ENCODE measurements at regions not wholly inside any gene's neighbourhood (a gene's known extent, or its start where the extent isn't known, plus 50 kb on each side); places are given as distances from the start of the nearest gene placed in this dataset.
A peak's percentile ranks its signal among the peaks of the same experiment; 100 is the strongest.

DNA sequence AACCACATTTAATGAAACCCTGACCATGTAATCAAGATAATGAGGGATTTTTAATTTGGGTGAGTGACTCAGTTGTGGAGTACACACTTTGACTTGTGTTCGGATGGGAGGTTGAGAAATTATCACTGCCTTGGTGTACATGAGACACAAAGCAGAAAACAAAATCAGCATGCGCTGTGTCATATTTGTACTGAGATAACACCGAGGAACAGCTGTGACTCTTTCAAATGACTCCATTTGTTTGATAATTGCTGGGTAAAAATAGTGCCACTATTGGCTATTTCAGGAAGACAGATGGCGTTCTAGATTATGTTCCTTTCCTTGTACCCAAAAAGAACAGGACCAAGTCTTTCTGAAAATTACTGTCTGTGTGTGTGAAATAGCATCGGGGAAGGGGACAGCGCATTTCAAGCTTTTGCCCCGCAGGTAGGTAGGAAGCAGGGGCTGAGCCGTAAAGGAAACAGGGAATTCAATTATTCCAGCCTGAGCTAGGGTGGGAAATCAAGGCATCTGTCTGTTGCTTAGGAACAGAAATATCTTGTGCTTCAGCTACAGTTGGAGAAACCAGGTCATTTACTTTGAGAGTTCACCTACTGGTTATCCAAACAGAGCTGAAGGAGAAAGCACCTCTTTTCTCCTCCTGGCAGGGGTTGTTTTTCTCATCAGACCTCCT, 114.3 kb downstream of the SNAPC1 start:
- H3K27ac Mint-ChIP-seq = peak overlapping the region; percentile 27
- H3K9me3 Mint-ChIP-seq = peaks cover 6% of the 10 kb centered on the region
- no peaks in the 10 kb centered on the region for H3K27me3 Mint-ChIP-seq (ENCODE audit: low read depth)
- H3K4me3 Mint-ChIP-seq = no peak overlapping the region
- peaks cover 22% of the 10 kb centered on the region for H3K4me1 Mint-ChIP-seq
- no peak for DNase-seq (ENCODE audit: low spot score in 2 of 2, unreplicated experiment in 2 of 2)
- TF ChIP-seq, protein P1, sequence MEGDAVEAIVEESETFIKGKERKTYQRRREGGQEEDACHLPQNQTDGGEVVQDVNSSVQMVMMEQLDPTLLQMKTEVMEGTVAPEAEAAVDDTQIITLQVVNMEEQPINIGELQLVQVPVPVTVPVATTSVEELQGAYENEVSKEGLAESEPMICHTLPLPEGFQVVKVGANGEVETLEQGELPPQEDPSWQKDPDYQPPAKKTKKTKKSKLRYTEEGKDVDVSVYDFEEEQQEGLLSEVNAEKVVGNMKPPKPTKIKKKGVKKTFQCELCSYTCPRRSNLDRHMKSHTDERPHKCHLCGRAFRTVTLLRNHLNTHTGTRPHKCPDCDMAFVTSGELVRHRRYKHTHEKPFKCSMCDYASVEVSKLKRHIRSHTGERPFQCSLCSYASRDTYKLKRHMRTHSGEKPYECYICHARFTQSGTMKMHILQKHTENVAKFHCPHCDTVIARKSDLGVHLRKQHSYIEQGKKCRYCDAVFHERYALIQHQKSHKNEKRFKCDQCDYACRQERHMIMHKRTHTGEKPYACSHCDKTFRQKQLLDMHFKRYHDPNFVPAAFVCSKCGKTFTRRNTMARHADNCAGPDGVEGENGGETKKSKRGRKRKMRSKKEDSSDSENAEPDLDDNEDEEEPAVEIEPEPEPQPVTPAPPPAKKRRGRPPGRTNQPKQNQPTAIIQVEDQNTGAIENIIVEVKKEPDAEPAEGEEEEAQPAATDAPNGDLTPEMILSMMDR (IDR thresholded peaks at IDR 0.05; ENCODE audit: unreplicated experiment) = no peak
- H3K36me3 Mint-ChIP-seq = no peaks in the 10 kb centered on the region

DNA sequence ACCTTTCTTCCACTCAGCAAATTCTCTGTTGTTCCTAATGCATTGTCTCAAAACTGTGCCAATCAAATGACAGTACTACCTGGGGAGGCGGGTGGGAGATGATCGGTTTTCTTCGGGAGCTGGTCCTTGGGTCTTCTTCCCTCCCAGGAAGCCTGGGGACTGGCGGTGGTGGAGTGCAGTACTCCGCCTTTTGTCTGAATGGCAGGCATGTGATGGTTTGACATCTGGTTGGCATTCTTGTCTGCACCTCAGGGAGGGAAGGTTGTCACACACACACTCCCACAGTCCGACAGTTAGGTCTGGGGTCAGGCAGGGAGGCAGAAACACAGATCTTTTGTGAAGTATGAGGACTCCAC, 114.8 kb downstream of the SNAPC1 start:
- Mint-ChIP-seq H3K27ac (no peak overlapping the region), H3K27me3 (ENCODE audit: low read depth) (no peaks in the 10 kb centered on the region), H3K4me1 (peaks cover 22% of the 10 kb centered on the region), H3K9me3 (peaks cover 6% of the 10 kb centered on the region), H3K4me3 (no peak overlapping the region), H3K36me3 (no peaks in the 10 kb centered on the region)
- TF ChIP-seq, protein P1 (IDR thresholded peaks at IDR 0.05; ENCODE audit: unreplicated experiment) = no peak
- no peak for DNase-seq (ENCODE audit: low spot score in 2 of 2, unreplicated experiment in 2 of 2)

DNA sequence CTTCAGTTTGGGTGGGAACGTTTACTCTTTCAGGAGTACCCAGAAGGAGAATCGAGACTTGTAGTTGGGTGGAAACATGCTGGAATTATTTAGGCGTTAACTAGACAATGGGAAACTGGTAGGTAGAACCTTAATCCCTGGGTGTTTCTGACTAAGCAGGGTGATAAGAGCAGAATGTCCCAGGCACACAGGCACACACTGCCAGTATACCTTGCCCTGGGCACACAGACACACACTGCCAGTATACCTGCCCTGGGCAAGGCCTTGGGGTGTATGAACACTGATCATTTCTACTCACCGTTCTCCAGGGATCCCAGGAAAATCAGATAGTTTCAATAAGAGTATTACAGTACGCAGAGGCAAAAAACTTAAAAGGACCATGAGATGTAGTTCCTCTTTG, 115.5 kb downstream of the SNAPC1 start:
- no peaks in the 10 kb centered on the region for H3K36me3 Mint-ChIP-seq
- H3K27ac Mint-ChIP-seq = no peak overlapping the region
- peaks cover 22% of the 10 kb centered on the region for H3K4me1 Mint-ChIP-seq
- H3K9me3 Mint-ChIP-seq = peaks cover under 1% of the 10 kb centered on the region
- DNase-seq (ENCODE audit: low spot score in 2 of 2, unreplicated experiment in 2 of 2) = no peak
- H3K27me3 Mint-ChIP-seq (ENCODE audit: low read depth) = no peaks in the 10 kb centered on the region
- TF ChIP-seq, protein P1 (IDR thresholded peaks at IDR 0.05; ENCODE audit: unreplicated experiment) = no peak
- no peak overlapping the region for H3K4me3 Mint-ChIP-seq

DNA sequence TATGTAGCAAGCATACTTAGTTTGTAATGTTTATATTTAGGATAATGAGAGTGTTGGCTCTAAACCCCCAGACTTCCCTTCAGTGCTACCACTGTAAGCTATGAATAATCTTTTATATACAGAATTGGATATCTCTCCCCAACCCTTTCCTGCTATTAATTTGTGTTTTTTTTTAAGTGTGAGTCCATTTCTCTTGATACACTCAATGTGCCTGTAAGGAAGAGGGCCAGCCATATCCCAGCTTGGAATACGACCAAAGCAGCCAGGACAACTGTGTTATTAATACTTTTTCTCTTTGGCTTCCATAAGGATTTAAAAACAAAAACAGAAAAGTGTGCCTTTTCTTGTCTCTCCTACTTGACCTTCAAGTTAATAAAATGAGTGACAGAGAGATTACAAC, 116.7 kb downstream of the SNAPC1 start:
- H3K4me1 Mint-ChIP-seq = peaks cover 22% of the 10 kb centered on the region
- H3K9me3 Mint-ChIP-seq = peaks cover 5% of the 10 kb centered on the region
- H3K36me3 Mint-ChIP-seq = no peaks in the 10 kb centered on the region
- no peak overlapping the region for H3K4me3 Mint-ChIP-seq
- TF ChIP-seq, protein P1 (IDR thresholded peaks at IDR 0.05; ENCODE audit: unreplicated experiment) = no peak
- no peak for DNase-seq (ENCODE audit: low spot score in 2 of 2, unreplicated experiment in 2 of 2)
- no peaks in the 10 kb centered on the region for H3K27me3 Mint-ChIP-seq (ENCODE audit: low read depth)
- H3K27ac Mint-ChIP-seq = no peak overlapping the region

DNA sequence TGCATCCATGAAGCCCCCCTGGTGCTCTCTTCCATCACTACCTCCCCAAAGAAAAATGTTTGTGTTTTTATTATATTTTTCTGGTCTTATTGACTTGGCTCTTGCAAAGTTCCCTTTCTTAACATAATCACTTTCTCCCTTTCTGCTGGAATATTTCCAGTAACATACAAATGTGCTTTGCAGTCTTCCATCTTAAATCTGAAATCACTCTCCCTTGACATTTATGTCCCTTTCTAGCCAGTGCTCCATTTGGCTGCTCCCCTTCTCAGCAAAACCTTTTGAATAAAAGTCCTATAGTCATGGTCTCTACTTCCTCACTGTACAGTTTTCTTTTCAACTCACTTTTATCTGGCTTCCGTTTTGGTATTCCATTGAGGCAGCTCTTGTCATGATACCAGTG, 118.8 kb downstream of the SNAPC1 start:
- Mint-ChIP-seq H3K4me1 (peaks cover 22% of the 10 kb centered on the region), H3K27ac (no peak overlapping the region), H3K36me3 (no peaks in the 10 kb centered on the region), H3K9me3 (peaks cover 5% of the 10 kb centered on the region), H3K27me3 (ENCODE audit: low read depth) (no peaks in the 10 kb centered on the region), H3K4me3 (no peak overlapping the region)
- TF ChIP-seq, protein P1 (IDR thresholded peaks at IDR 0.05; ENCODE audit: unreplicated experiment) = no peak
- DNase-seq (ENCODE audit: low spot score in 2 of 2, unreplicated experiment in 2 of 2) = no peak

DNA sequence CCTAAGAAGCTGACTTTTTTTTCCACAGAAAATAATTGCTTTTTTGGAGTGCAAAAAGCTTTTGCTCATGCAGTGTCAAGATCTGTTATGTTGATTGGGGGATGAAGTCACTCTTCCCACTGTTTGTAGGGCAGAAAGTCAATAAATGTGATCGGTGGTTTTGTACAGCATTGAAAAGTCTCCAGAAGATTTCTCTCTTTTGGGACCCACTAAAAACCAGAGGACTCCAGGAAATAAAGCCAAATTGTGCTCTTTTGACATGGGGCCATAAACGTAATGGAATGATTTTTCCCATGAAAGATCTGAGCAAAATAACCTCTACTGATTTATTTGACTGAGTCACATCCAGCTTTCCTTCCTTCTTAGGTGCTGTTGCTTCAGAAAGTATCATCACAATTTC, 122.5 kb downstream of the SNAPC1 start:
- Mint-ChIP-seq H3K4me3 (no peak overlapping the region), H3K27me3 (ENCODE audit: low read depth) (no peaks in the 10 kb centered on the region), H3K36me3 (no peaks in the 10 kb centered on the region), H3K4me1 (no peaks in the 10 kb centered on the region), H3K9me3 (peaks cover 5% of the 10 kb centered on the region), H3K27ac (no peak overlapping the region)
- no peak for DNase-seq (ENCODE audit: low spot score in 2 of 2, unreplicated experiment in 2 of 2)
- TF ChIP-seq, protein P1 (IDR thresholded peaks at IDR 0.05; ENCODE audit: unreplicated experiment) = no peak
